Neural progenitor cell (in vitro differentiated cells): ENCODE measurements at regions not wholly inside any gene's neighbourhood (a gene's known extent, or its start where the extent isn't known, plus 50 kb on each side); places are given as distances from the start of the nearest gene placed in this dataset.

ENCODE experiments used
- EZH2 ChIP-seq: fragments of 200-600 bp; sonication (generic); IDR thresholded peaks from 2 replicates; pipeline ENCODE4 v1.6.1; 2017; ENCODE audit warnings: antibody characterized with exemption, mild to moderate bottlenecking, moderate library complexity
- EZH2phosphoT487 ChIP-seq: fragments of 200-600 bp; sonication (generic); IDR thresholded peaks from 2 replicates; pipeline ENCODE4 v1.6.1; 2017; ENCODE audit warnings: antibody characterized with exemption
- TF ChIP-seq, protein P1 (sequence below): fragments of 200-600 bp; sonication (generic); IDR thresholded peaks from 2 replicates; pipeline ENCODE4 v1.5.1; 2017; ENCODE audit warnings: antibody characterized with exemption, mild to moderate bottlenecking

DNA sequence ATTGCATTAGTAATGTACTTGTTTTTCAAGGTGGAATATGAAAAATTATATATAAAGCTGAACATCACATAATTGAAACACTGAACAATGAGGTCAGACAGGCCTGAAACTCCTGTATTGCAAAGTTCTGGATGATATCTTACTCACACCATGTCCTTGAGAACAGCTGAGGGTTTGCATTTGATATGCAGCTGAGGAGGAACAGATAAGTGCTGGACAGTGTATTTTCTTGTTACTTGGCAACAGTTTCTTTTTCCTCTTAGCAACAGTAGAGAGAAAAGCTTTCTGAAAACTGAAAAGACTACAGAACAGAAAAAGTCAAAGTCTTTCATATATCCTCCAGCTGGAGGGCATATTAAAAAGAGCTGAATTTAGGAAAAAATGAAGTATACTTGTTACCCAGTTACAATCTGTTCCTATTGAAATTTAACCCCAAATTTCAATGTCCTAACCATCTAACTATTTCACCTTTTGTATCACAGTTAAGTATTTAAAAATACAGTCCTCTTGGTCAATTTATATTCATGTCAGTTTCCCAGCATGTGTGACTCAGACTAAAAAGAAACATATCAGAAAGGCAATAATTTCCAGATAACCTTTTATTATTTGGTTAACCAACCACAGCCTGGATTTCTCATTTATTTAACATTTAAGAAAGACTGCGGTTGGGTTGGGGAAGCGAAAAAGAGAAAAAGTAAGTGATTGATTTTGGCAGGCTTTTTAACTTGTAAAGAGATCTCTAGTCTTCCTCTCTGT, 733.0 kb upstream of the DPPA4 start:
- TF ChIP-seq, protein P1, sequence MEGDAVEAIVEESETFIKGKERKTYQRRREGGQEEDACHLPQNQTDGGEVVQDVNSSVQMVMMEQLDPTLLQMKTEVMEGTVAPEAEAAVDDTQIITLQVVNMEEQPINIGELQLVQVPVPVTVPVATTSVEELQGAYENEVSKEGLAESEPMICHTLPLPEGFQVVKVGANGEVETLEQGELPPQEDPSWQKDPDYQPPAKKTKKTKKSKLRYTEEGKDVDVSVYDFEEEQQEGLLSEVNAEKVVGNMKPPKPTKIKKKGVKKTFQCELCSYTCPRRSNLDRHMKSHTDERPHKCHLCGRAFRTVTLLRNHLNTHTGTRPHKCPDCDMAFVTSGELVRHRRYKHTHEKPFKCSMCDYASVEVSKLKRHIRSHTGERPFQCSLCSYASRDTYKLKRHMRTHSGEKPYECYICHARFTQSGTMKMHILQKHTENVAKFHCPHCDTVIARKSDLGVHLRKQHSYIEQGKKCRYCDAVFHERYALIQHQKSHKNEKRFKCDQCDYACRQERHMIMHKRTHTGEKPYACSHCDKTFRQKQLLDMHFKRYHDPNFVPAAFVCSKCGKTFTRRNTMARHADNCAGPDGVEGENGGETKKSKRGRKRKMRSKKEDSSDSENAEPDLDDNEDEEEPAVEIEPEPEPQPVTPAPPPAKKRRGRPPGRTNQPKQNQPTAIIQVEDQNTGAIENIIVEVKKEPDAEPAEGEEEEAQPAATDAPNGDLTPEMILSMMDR, result no peak
- TF ChIP-seq EZH2phosphoT487 (no peak), EZH2 (no peak)
